ENCODE measurements at regions not wholly inside any gene's neighbourhood (a gene's known extent, or its start where the extent isn't known, plus 50 kb on each side); places are given as distances from the start of the nearest gene placed in this dataset.

DNA sequence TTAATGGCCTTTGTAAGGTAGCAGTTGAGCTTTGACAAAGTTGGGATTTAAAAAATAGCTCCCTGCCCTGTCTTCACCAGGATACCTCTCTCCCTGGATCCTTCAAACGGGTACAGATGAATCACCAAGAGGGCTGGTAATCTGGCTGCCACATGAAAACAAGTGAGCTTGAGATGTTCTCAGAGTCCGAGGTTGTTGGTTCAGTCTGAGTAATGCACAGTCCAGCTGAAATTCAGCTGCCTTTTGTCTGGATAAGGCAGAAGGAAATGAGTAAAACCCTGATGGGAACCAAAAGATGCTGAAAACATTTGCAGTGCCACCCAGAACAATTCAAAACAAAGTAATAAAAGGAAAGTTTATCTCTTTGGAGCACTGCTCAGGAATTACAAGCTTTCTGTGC lies 86.8 kb downstream of the GJA1 start:
- TF ChIP-seq, protein P1, sequence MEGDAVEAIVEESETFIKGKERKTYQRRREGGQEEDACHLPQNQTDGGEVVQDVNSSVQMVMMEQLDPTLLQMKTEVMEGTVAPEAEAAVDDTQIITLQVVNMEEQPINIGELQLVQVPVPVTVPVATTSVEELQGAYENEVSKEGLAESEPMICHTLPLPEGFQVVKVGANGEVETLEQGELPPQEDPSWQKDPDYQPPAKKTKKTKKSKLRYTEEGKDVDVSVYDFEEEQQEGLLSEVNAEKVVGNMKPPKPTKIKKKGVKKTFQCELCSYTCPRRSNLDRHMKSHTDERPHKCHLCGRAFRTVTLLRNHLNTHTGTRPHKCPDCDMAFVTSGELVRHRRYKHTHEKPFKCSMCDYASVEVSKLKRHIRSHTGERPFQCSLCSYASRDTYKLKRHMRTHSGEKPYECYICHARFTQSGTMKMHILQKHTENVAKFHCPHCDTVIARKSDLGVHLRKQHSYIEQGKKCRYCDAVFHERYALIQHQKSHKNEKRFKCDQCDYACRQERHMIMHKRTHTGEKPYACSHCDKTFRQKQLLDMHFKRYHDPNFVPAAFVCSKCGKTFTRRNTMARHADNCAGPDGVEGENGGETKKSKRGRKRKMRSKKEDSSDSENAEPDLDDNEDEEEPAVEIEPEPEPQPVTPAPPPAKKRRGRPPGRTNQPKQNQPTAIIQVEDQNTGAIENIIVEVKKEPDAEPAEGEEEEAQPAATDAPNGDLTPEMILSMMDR (IDR thresholded peaks at IDR 0.05 in 2 of 3, conservative IDR thresholded peaks at IDR 0.05 in 1 of 3; ENCODE audit: control insufficient read depth in 2 of 3, extremely low read depth in 1 of 3, insufficient read depth in 1 of 3, low read depth in 3 of 3, low read length in 3 of 3), result no peak
- TF ChIP-seq, protein P2, sequence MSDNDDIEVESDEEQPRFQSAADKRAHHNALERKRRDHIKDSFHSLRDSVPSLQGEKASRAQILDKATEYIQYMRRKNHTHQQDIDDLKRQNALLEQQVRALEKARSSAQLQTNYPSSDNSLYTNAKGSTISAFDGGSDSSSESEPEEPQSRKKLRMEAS (IDR thresholded peaks at IDR 0.05; ENCODE audit: low read depth, low read length), result no peak
- no peak for TF ChIP-seq TAF1 (IDR thresholded peaks at IDR 0.05; ENCODE audit: borderline replicate concordance, low read depth, low read length)

Data from GM12878 (cell line).